HCT116 (cell line): ENCODE measurements at regions not wholly inside any gene's neighbourhood (a gene's known extent, or its start where the extent isn't known, plus 50 kb on each side); places are given as distances from the start of the nearest gene placed in this dataset.

Experiments
- ATAC-seq: fragments of 200-7000 bp; cut with Tn5 transposase; 2 replicates; pipeline ENCODE4 v1.9.1; 2020; ENCODE audit warnings: mild to moderate bottlenecking, moderate library complexity
- BruUV-seq: library from RNA; stranded (reverse); fragments of 400-500 nt; replicated peaks from 2 replicates; lab custom pipeline; 2021; lab: Mats Ljungman, UMichigan
- CTCF ChIA-PET: fragments of 300-600 bp; sonication (Branson Sonifier 250); formaldehyde crosslinking; loops from one replicate; lab custom pipeline; 2021; ENCODE audit warnings: antibody characterized with exemption; lab: Charles Lee
- POLR2A ChIA-PET: fragments of 300-600, 350-600 bp; sonication (Branson Sonifier 250); formaldehyde crosslinking; loops from one replicate; lab custom pipeline; 2021; ENCODE audit warnings: antibody characterized with exemption; lab: Charles Lee
- RAD21 ChIA-PET, 2 experiments: fragments of 300-600 bp; sonication (Branson Sonifier 250); formaldehyde crosslinking; loops; one replicate each; lab custom pipeline; 2023; ENCODE audit warnings: low total read pairs in 2 of 2; ENCODE audit not compliant: uncharacterized antibody in 2 of 2, unreplicated experiment in 2 of 2, low non-redundant PET in 1 of 2; lab: Charles Lee
- DNase-seq: peaks from one replicate; pipeline ENCODE4 v3.0.0-alpha.2; 2010; ENCODE audit warnings: low read depth, low spot score
- H2AFZ ChIP-seq: fragments of 200-600 bp; shearing (Covaris generic), sonication (generic); 2 replicates; pipeline ENCODE4 v1.6.1; 2017; ENCODE audit warnings: low read depth, mixed run types, mixed read lengths, antibody characterized with exemption, low read length; ENCODE audit not compliant: poor library complexity, severe bottlenecking
- H3K27ac ChIP-seq: 2 replicates; pipeline ENCODE4 v1.5.1; 2012; ENCODE audit warnings: low read depth, low read length
- H3K27me3 ChIP-seq: fragments of 200-600 bp; sonication (generic); 2 replicates; pipeline ENCODE4 v1.6.1; 2016; ENCODE audit warnings: mixed run types, low read length, mixed read lengths; ENCODE audit not compliant: insufficient read depth
- H3K36me3 ChIP-seq, 2 experiments: fragments of 200-500 bp in 1 of 2; fragments of 200-600 bp in 1 of 2; sonication (Bioruptor generic) in 1 of 2; sonication (generic) in 1 of 2; 2 replicates each; pipeline versions ENCODE4 v1.5.1 to v1.6.1; 2014 to 2016; ENCODE audit warnings: low read length in 2 of 2, inconsistent platforms in 1 of 2, mixed read lengths in 1 of 2, mixed run types in 1 of 2; ENCODE audit not compliant: insufficient read depth in 2 of 2, control insufficient read depth in 1 of 2
- H3K4me1 ChIP-seq, 2 experiments: fragments of 200-600 bp in 1 of 2; sonication (generic) in 1 of 2; 2 replicates each; pipeline versions ENCODE4 v1.5.1 to v1.6.1; 2012 to 2017; ENCODE audit warnings: low read length in 2 of 2, inconsistent platforms in 1 of 2, mild to moderate bottlenecking in 1 of 2, mixed read lengths in 1 of 2, mixed run types in 1 of 2, moderate library complexity in 1 of 2; ENCODE audit not compliant: insufficient read depth in 2 of 2, control insufficient read depth in 1 of 2
- H3K4me2 ChIP-seq: fragments of 200-600 bp; sonication (generic); 2 replicates; pipeline ENCODE4 v1.6.1; 2017; ENCODE audit warnings: mixed run types, low read length, mixed read lengths
- H3K4me3 ChIP-seq, 2 experiments: fragments of 200-600 bp in 1 of 2; sonication (generic) in 1 of 2; replicated peaks in 1 of 2; 2 replicates each; pipeline ENCODE4 v1.5.1; 2011 to 2016; ENCODE audit warnings: low read length in 2 of 2, control low read depth in 1 of 2, low read depth in 1 of 2, mild to moderate bottlenecking in 1 of 2, mixed read lengths in 1 of 2, mixed run types in 1 of 2
- H3K79me2 ChIP-seq: fragments of 200-600 bp; sonication (generic); 2 replicates; pipeline ENCODE4 v1.6.1; 2017; ENCODE audit warnings: mild to moderate bottlenecking, mixed run types, low read length, moderate library complexity, mixed read lengths; ENCODE audit not compliant: insufficient read depth
- H3K9ac ChIP-seq: fragments of 200-600 bp; sonication (generic); 2 replicates; pipeline ENCODE4 v1.6.1; 2016; ENCODE audit warnings: low read length, mixed read lengths
- H3K9me2 ChIP-seq: fragments of 200-600 bp; sonication (generic), shearing (Covaris generic); 2 replicates; pipeline ENCODE4 v1.6.1; 2017; ENCODE audit warnings: mixed run types, mild to moderate bottlenecking, moderate library complexity; ENCODE audit not compliant: insufficient read depth
- H3K9me3 ChIP-seq, 2 experiments: fragments of 200-500 bp in 1 of 2; fragments of 200-600 bp in 1 of 2; sonication (Bioruptor generic) in 1 of 2; sonication (generic) in 1 of 2; 2 replicates each; pipeline ENCODE4 v1.6.1; 2014 to 2017; ENCODE audit warnings: low read length in 2 of 2, mixed read lengths in 2 of 2, inconsistent platforms in 1 of 2, low read depth in 1 of 2, mild to moderate bottlenecking in 1 of 2, mixed run types in 1 of 2, moderate library complexity in 1 of 2; ENCODE audit not compliant: control insufficient read depth in 1 of 2, insufficient read depth in 1 of 2
- H4K20me1 ChIP-seq: fragments of 200-600 bp; sonication (generic), shearing (Covaris generic); 2 replicates; pipeline ENCODE4 v1.6.1; 2017; ENCODE audit warnings: mixed run types, mild to moderate bottlenecking, moderate library complexity; ENCODE audit not compliant: insufficient read depth
- CBX3 ChIP-seq: IDR thresholded peaks from 2 replicates; pipeline ENCODE4 v1.6.1; 2012; ENCODE audit warnings: low read depth
- CEBPB ChIP-seq: IDR thresholded peaks from 2 replicates; pipeline ENCODE4 v1.6.1; 2012; ENCODE audit warnings: low read depth
- EGR1 ChIP-seq: IDR thresholded peaks from 2 replicates; pipeline ENCODE4 v1.6.1; 2012; ENCODE audit warnings: low read depth
- ELF1 ChIP-seq: IDR thresholded peaks from 2 replicates; pipeline ENCODE4 v1.6.1; 2012; ENCODE audit warnings: low read depth, borderline replicate concordance
- EZH2 ChIP-seq: fragments of 200-600 bp; sonication (generic); IDR thresholded peaks from 2 replicates; pipeline ENCODE4 v1.6.1; 2017; ENCODE audit warnings: antibody characterized with exemption, mixed run types
- EZH2phosphoT487 ChIP-seq: fragments of 200-600 bp; IDR thresholded peaks from 2 replicates; pipeline ENCODE4 v1.6.1; 2018; ENCODE audit warnings: antibody characterized with exemption, borderline replicate concordance
- FOSL1 ChIP-seq: IDR thresholded peaks from 2 replicates; pipeline ENCODE4 v1.6.1; 2012; ENCODE audit warnings: low read depth
- JUND ChIP-seq: IDR thresholded peaks from 2 replicates; pipeline ENCODE4 v1.6.1; 2012
- POLR2AphosphoS5 ChIP-seq: IDR thresholded peaks from 2 replicates; pipeline ENCODE4 v1.6.1; 2011; ENCODE audit warnings: mild to moderate bottlenecking, low read depth, low read length, moderate library complexity
- RAD21 ChIP-seq: IDR thresholded peaks from 2 replicates; pipeline ENCODE4 v1.6.1; 2012; ENCODE audit warnings: low read depth, mild to moderate bottlenecking
- SIN3A ChIP-seq: IDR thresholded peaks from 2 replicates; pipeline ENCODE4 v1.6.1; 2012; ENCODE audit warnings: low read depth
- SP1 ChIP-seq: IDR thresholded peaks from 2 replicates; pipeline ENCODE4 v1.6.1; 2012; ENCODE audit warnings: low read depth
- SRF ChIP-seq: IDR thresholded peaks from 2 replicates; pipeline ENCODE4 v1.6.1; 2012; ENCODE audit warnings: low read depth
- TCF7L2 ChIP-seq: IDR thresholded peaks from 2 replicates; pipeline ENCODE4 v1.7.0; 2011; ENCODE audit warnings: borderline replicate concordance, inconsistent platforms; ENCODE audit not compliant: insufficient read depth, insufficient read length; ENCODE audit errors: extremely low read depth
- YY1 ChIP-seq: IDR thresholded peaks from 2 replicates; pipeline ENCODE4 v1.6.1; 2011; ENCODE audit warnings: low read length, low read depth, moderate library complexity, mild to moderate bottlenecking; ENCODE audit not compliant: insufficient replicate concordance; ENCODE audit errors: extremely low read depth
- intact Hi-C: fragments of 100-400 bp; cut with micrococcal nuclease; formaldehyde crosslinking; loops from 2 replicates; pipeline ENCODE4 v1.10.0; 2022
- TF ChIP-seq, protein P1 (sequence below): IDR thresholded peaks from 2 replicates; pipeline ENCODE4 v1.6.1; 2011; ENCODE audit warnings: mild to moderate bottlenecking, low read length, moderate library complexity; ENCODE audit not compliant: insufficient replicate concordance; ENCODE audit errors: extremely low read depth
- TF ChIP-seq, protein P2 (sequence below): IDR thresholded peaks from 2 replicates; pipeline ENCODE4 v1.6.1; 2012
- TF ChIP-seq, protein P3 (sequence below): IDR thresholded peaks from 2 replicates; pipeline ENCODE4 v1.6.1; 2012; ENCODE audit warnings: low read depth
- TF ChIP-seq, protein P4 (sequence below), 3 experiments: fragments of 200-600 bp in 1 of 3; sonication (generic) in 1 of 3; IDR thresholded peaks in 2 of 3; conservative IDR thresholded peaks in 1 of 3; 2 replicates each; pipeline ENCODE4 v1.5.1; 2012 to 2017; ENCODE audit warnings: low read depth in 2 of 3, low read length in 2 of 3, antibody characterized with exemption in 1 of 3, borderline replicate concordance in 1 of 3, control low read depth in 1 of 3, mild to moderate bottlenecking in 1 of 3, mixed read lengths in 1 of 3, mixed run types in 1 of 3, moderate library complexity in 1 of 3; ENCODE audit not compliant: insufficient read depth in 1 of 3

DNA sequence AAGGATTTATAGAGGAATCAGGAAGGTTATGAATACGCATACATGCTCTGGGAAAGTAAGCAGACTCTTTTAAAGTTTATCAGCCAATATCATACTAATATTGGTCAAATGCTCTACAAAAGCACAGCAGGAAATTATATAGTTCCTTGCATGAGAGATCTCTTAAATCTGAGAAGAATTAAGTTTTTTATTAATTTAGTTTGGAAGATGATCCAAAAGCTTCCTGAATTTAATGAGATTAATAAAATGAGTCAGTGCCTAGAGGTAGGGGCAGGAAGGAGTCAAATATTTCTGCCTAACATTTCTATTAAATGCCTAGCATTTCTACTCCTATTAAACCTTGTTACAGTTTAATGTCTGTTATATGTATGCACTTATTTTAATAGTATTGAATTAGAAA lies 1608.2 kb downstream of the GRIK2 start:
- ATAC-seq (no peak), DNase-seq (no peak)
- H3K9me2 ChIP-seq: no peaks in the 10 kb centered on the region
- H3K4me3 ChIP-seq: no peak overlapping the region
- no peaks in the 10 kb centered on the region for H3K27me3 ChIP-seq
- no peaks in the 10 kb centered on the region for H4K20me1 ChIP-seq
- RAD21 ChIA-PET: no interaction called here
- H3K36me3 ChIP-seq: no peaks in the 10 kb centered on the region
- no peaks in the 10 kb centered on the region for H3K79me2 ChIP-seq
- no peak overlapping the region for H3K4me2 ChIP-seq
- H3K4me1 ChIP-seq: no peaks in the 10 kb centered on the region
- POLR2A ChIA-PET: no interaction called here
- H2AFZ ChIP-seq: no peak overlapping the region
- no peaks in the 10 kb centered on the region for H3K9me3 ChIP-seq
- no peak overlapping the region for H3K9ac ChIP-seq
- no TSS peak for BruUV-seq
- intact Hi-C loops: no loop called here
- no peak for TF ChIP-seq SIN3A
- TF ChIP-seq, protein P1, sequence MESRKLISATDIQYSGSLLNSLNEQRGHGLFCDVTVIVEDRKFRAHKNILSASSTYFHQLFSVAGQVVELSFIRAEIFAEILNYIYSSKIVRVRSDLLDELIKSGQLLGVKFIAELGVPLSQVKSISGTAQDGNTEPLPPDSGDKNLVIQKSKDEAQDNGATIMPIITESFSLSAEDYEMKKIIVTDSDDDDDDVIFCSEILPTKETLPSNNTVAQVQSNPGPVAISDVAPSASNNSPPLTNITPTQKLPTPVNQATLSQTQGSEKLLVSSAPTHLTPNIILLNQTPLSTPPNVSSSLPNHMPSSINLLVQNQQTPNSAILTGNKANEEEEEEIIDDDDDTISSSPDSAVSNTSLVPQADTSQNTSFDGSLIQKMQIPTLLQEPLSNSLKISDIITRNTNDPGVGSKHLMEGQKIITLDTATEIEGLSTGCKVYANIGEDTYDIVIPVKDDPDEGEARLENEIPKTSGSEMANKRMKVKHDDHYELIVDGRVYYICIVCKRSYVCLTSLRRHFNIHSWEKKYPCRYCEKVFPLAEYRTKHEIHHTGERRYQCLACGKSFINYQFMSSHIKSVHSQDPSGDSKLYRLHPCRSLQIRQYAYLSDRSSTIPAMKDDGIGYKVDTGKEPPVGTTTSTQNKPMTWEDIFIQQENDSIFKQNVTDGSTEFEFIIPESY: no peak
- no peak for TF ChIP-seq RAD21
- no peak for TF ChIP-seq SP1
- no peak for TF ChIP-seq CBX3
- TF ChIP-seq, protein P2, sequence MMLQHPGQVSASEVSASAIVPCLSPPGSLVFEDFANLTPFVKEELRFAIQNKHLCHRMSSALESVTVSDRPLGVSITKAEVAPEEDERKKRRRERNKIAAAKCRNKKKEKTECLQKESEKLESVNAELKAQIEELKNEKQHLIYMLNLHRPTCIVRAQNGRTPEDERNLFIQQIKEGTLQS: no peak
- no peak for TF ChIP-seq EZH2phosphoT487
- TF ChIP-seq CEBPB: no peak
- TF ChIP-seq, protein P3, sequence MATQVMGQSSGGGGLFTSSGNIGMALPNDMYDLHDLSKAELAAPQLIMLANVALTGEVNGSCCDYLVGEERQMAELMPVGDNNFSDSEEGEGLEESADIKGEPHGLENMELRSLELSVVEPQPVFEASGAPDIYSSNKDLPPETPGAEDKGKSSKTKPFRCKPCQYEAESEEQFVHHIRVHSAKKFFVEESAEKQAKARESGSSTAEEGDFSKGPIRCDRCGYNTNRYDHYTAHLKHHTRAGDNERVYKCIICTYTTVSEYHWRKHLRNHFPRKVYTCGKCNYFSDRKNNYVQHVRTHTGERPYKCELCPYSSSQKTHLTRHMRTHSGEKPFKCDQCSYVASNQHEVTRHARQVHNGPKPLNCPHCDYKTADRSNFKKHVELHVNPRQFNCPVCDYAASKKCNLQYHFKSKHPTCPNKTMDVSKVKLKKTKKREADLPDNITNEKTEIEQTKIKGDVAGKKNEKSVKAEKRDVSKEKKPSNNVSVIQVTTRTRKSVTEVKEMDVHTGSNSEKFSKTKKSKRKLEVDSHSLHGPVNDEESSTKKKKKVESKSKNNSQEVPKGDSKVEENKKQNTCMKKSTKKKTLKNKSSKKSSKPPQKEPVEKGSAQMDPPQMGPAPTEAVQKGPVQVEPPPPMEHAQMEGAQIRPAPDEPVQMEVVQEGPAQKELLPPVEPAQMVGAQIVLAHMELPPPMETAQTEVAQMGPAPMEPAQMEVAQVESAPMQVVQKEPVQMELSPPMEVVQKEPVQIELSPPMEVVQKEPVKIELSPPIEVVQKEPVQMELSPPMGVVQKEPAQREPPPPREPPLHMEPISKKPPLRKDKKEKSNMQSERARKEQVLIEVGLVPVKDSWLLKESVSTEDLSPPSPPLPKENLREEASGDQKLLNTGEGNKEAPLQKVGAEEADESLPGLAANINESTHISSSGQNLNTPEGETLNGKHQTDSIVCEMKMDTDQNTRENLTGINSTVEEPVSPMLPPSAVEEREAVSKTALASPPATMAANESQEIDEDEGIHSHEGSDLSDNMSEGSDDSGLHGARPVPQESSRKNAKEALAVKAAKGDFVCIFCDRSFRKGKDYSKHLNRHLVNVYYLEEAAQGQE: no peak
- no peak for TF ChIP-seq POLR2AphosphoS5
- no peak for TF ChIP-seq YY1
- TF ChIP-seq EZH2: no peak
- no peak for TF ChIP-seq JUND
- no peak for TF ChIP-seq ELF1
- no peak for TF ChIP-seq TCF7L2
- TF ChIP-seq FOSL1: no peak
- TF ChIP-seq EGR1: no peak
- TF ChIP-seq, protein P4, sequence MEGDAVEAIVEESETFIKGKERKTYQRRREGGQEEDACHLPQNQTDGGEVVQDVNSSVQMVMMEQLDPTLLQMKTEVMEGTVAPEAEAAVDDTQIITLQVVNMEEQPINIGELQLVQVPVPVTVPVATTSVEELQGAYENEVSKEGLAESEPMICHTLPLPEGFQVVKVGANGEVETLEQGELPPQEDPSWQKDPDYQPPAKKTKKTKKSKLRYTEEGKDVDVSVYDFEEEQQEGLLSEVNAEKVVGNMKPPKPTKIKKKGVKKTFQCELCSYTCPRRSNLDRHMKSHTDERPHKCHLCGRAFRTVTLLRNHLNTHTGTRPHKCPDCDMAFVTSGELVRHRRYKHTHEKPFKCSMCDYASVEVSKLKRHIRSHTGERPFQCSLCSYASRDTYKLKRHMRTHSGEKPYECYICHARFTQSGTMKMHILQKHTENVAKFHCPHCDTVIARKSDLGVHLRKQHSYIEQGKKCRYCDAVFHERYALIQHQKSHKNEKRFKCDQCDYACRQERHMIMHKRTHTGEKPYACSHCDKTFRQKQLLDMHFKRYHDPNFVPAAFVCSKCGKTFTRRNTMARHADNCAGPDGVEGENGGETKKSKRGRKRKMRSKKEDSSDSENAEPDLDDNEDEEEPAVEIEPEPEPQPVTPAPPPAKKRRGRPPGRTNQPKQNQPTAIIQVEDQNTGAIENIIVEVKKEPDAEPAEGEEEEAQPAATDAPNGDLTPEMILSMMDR (IDR thresholded peaks at IDR 0.05 in 2 of 3, conservative IDR thresholded peaks at IDR 0.05 in 1 of 3; ENCODE audit: borderline replicate concordance in 1 of 3, insufficient read depth in 1 of 3, low read depth in 2 of 3, low read length in 2 of 3): no peak
- no peak for TF ChIP-seq SRF
- CTCF ChIA-PET: no interaction called here
- no peak overlapping the region for H3K27ac ChIP-seq
